HepG2 (cell line): ENCODE measurements at regions not wholly inside any gene's neighbourhood (a gene's known extent, or its start where the extent isn't known, plus 50 kb on each side); places are given as distances from the start of the nearest gene placed in this dataset.

Experiments used
- ATF4 ChIP-seq, 2 experiments: fragments of 450-650 bp in 1 of 2; sonication (generic) in 1 of 2; formaldehyde crosslinking; IDR thresholded peaks; 2 replicates each; pipeline versions ENCODE4 v1.5.0 to v1.8.0; 2020 to 2022; ENCODE audit warnings: mild to moderate bottlenecking in 1 of 2, missing genetic modification reagents in 1 of 2
- CEBPZ ChIP-seq: IDR thresholded peaks from 2 replicates; pipeline ENCODE4 v1.6.1; 2012; ENCODE audit warnings: low read length, improper control_type of control experiment
- FOXA3 ChIP-seq: IDR thresholded peaks from 2 replicates; pipeline ENCODE4 v1.6.1; 2016; ENCODE audit warnings: missing genetic modification reagents, missing compliant biosample characterization
- HNRNPUL1 ChIP-seq: fragments of 200-400 bp; formaldehyde crosslinking; IDR thresholded peaks from 2 replicates; pipeline ENCODE4 v1.6.1; 2017; ENCODE audit warnings: low read depth, mild to moderate bottlenecking, low read length, moderate library complexity
- NR3C1 ChIP-seq: sonication (generic); formaldehyde crosslinking; IDR thresholded peaks from 2 replicates; pipeline ENCODE4 v1.4.0; 2020; ENCODE audit warnings: missing genetic modification reagents
- SKI ChIP-seq: fragments of 450-650 bp; IDR thresholded peaks from one replicate; pipeline ENCODE4 v1.6.1; 2018; ENCODE audit warnings: mild to moderate bottlenecking; ENCODE audit not compliant: partially characterized antibody

GRCh38 chr12:38158428-38159091 lies 158.0 kb upstream of the ALG10B start:
- TF ChIP-seq SKI (no peak), HNRNPUL1 (no peak), FOXA3 (CRISPR knock-in tag) (no peak), CEBPZ (no peak), ATF4 (CRISPR knock-in tag; IDR thresholded peaks at IDR 0.05) (no peak), NR3C1 (CRISPR knock-in tag) (no peak)
